ENCODE measurements at regions not wholly inside any gene's neighbourhood (a gene's known extent, or its start where the extent isn't known, plus 50 kb on each side); places are given as distances from the start of the nearest gene placed in this dataset.

DNA sequence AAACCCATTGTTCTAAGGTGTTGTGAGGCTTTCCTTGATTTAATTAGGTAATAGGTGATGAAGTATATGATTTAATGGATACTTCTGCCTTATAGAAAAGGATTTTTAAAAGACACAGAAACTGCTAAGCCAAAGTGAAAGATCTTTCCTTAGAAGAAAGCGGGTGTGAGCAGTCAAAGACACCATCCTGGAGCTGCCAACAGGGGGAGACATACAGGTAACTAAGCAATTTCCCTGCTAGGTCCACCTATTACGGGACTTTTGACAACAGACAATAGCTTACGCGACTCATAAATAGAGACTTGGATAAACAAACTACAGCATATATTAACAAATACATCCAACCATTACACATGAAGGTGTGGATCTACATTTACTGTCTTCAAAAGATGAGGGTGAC lies 669.5 kb downstream of the SQOR start:
- Histone ChIP-seq H3K4me3 (no peak overlapping the region), H3K27ac (no peak overlapping the region), H3K27me3 (ENCODE audit: low read depth) (no peaks in the 10 kb centered on the region), H3K9me3 (no peaks in the 10 kb centered on the region), H3K36me3 (no peaks in the 10 kb centered on the region), H3K4me1 (no peaks in the 10 kb centered on the region)
- ATAC-seq = no peak
- no peak for DNase-seq
- intact Hi-C loops (cut with DNase I) = no loop called here
- TF ChIP-seq, protein P1, sequence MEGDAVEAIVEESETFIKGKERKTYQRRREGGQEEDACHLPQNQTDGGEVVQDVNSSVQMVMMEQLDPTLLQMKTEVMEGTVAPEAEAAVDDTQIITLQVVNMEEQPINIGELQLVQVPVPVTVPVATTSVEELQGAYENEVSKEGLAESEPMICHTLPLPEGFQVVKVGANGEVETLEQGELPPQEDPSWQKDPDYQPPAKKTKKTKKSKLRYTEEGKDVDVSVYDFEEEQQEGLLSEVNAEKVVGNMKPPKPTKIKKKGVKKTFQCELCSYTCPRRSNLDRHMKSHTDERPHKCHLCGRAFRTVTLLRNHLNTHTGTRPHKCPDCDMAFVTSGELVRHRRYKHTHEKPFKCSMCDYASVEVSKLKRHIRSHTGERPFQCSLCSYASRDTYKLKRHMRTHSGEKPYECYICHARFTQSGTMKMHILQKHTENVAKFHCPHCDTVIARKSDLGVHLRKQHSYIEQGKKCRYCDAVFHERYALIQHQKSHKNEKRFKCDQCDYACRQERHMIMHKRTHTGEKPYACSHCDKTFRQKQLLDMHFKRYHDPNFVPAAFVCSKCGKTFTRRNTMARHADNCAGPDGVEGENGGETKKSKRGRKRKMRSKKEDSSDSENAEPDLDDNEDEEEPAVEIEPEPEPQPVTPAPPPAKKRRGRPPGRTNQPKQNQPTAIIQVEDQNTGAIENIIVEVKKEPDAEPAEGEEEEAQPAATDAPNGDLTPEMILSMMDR (IDR thresholded peaks at IDR 0.05) = no peak

DNA sequence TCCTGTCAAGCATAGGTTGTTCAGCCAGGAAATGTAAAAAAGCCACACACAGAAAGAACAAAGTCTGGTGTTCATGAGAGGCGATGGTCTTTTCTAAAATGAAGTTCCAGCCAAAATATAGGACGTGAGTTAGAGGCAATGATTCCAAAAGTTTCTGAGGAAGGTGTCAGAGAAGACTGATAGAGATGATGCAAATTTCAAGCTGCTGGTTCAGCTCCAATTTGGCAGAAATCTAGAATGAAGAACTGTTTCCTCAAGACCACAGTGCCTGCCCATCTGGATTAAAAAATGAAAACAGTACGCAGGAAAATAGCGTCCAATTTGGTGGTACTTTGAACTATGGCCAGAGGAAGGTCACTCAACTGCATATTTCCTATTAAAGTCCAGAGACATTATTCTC lies 672.9 kb downstream of the SQOR start:
- Histone ChIP-seq H3K27me3 (ENCODE audit: low read depth) (peaks cover 4% of the 10 kb centered on the region), H3K36me3 (no peaks in the 10 kb centered on the region), H3K4me1 (no peaks in the 10 kb centered on the region), H3K4me3 (no peak overlapping the region), H3K27ac (no peak overlapping the region), H3K9me3 (no peaks in the 10 kb centered on the region)
- no peak for ATAC-seq
- no peak for DNase-seq
- intact Hi-C loops (cut with DNase I) = no loop called here
- TF ChIP-seq, protein P1 (IDR thresholded peaks at IDR 0.05) = no peak

DNA sequence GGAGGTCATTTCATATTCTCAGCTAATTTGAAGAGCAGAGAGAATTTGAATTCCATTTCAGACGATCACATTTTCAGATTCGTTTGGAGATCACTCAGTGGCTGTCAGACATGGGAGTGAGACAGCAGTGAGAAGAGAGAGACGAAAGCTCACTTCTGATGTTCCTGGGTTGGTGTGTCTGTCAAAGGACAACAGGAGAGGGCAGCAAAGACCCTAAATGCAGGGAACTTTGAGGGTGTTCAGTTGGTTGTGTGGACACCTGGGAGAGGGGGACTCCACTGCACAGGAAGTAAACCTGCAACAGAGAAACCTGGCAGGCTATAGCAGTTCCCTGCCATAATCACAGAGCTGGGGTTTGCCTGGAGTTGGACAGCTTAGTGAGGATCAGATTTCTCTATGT lies 675.1 kb downstream of the SQOR start:
- no peak for DNase-seq
- peaks cover 4% of the 10 kb centered on the region for H3K27me3 ChIP-seq (ENCODE audit: low read depth)
- no peaks in the 10 kb centered on the region for H3K36me3 ChIP-seq
- intact Hi-C loops (cut with DNase I) = no loop called here
- ATAC-seq = no peak
- TF ChIP-seq, protein P1 (IDR thresholded peaks at IDR 0.05) = no peak
- H3K27ac ChIP-seq = no peak overlapping the region
- no peaks in the 10 kb centered on the region for H3K4me1 ChIP-seq
- no peaks in the 10 kb centered on the region for H3K9me3 ChIP-seq
- H3K4me3 ChIP-seq = no peak overlapping the region

GRCh38 chr15:46312133-46312740 lies 677.4 kb downstream of the SQOR start:
- H3K36me3 ChIP-seq = no peaks in the 10 kb centered on the region
- no peaks in the 10 kb centered on the region for H3K9me3 ChIP-seq
- peak; percentile 85 to 89 for ATAC-seq
- H3K27ac ChIP-seq = no peak overlapping the region
- H3K4me1 ChIP-seq = no peaks in the 10 kb centered on the region
- peaks cover 4% of the 10 kb centered on the region for H3K27me3 ChIP-seq (ENCODE audit: low read depth)
- TF ChIP-seq, protein P1 (IDR thresholded peaks at IDR 0.05) = peak; percentile 89
- H3K4me3 ChIP-seq = no peak overlapping the region
- intact Hi-C loops (cut with DNase I) = no loop called here
- DNase-seq = peak; percentile 59

- TF ChIP-seq, protein P1 (IDR thresholded peaks at IDR 0.05) = no peak
- no peaks in the 10 kb centered on the region for H3K4me1 ChIP-seq
- no peak for ATAC-seq
- H3K36me3 ChIP-seq = no peaks in the 10 kb centered on the region
- H3K4me3 ChIP-seq = no peak overlapping the region
- no peak for DNase-seq
- peaks cover 4% of the 10 kb centered on the region for H3K27me3 ChIP-seq (ENCODE audit: low read depth)
- no peaks in the 10 kb centered on the region for H3K9me3 ChIP-seq
- no peak overlapping the region for H3K27ac ChIP-seq
- intact Hi-C loops (cut with DNase I) = no loop called here
Measured at GRCh38 chr15:46315434-46315833, 680.6 kb downstream of the SQOR start.

Data from lower lobe of right lung (tissue), 2 donors.